ENCODE measurements at regions not wholly inside any gene's neighbourhood (a gene's known extent, or its start where the extent isn't known, plus 50 kb on each side); places are given as distances from the start of the nearest gene placed in this dataset.

GRCh38 chr1:68339505-68339904 is 107.2 kb upstream of the WLS start:
- no peak for TF ChIP-seq HDAC1 (CRISPR knock-in tag; IDR thresholded peaks at IDR 0.05)
- TF ChIP-seq CTCF (CRISPR knock-in tag; IDR thresholded peaks at IDR 0.05), result no peak
- no peak for TF ChIP-seq POLR2A (IDR thresholded peaks at IDR 0.05; ENCODE audit: insufficient read depth in 1 of 2, low read depth in 2 of 2, low read length in 2 of 2)
- no peak for TF ChIP-seq ZNF891 (CRISPR knock-in tag; IDR thresholded peaks at IDR 0.05)
- TF ChIP-seq, protein P1, sequence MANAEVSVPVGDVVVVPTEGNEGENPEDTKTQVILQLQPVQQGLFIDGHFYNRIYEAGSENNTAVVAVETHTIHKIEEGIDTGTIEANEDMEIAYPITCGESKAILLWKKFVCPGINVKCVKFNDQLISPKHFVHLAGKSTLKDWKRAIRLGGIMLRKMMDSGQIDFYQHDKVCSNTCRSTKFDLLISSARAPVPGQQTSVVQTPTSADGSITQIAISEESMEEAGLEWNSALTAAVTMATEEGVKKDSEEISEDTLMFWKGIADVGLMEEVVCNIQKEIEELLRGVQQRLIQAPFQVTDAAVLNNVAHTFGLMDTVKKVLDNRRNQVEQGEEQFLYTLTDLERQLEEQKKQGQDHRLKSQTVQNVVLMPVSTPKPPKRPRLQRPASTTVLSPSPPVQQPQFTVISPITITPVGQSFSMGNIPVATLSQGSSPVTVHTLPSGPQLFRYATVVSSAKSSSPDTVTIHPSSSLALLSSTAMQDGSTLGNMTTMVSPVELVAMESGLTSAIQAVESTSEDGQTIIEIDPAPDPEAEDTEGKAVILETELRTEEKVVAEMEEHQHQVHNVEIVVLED (CRISPR knock-in tag; IDR thresholded peaks at IDR 0.05; ENCODE audit: borderline replicate concordance), result no peak
- no peak for TF ChIP-seq NR2C2 (CRISPR knock-in tag; IDR thresholded peaks at IDR 0.05; ENCODE audit: borderline replicate concordance)
- no peak for TF ChIP-seq GATAD2A (CRISPR knock-in tag; IDR thresholded peaks at IDR 0.05)
